Stomach (tissue), 4 donors: ENCODE measurements at regions not wholly inside any gene's neighbourhood (a gene's known extent, or its start where the extent isn't known, plus 50 kb on each side); places are given as distances from the start of the nearest gene placed in this dataset.

Experiments
- EP300 ChIP-seq: sonication (generic); formaldehyde crosslinking; IDR thresholded peaks from one replicate; pipeline ENCODE4 v1.6.1; 2017; ENCODE audit warnings: antibody characterized with exemption
- POLR2A ChIP-seq, 4 donors: fragments of 450-650 bp; IDR thresholded peaks; one replicate each; pipeline ENCODE4 v1.6.1; 2016; ENCODE audit warnings: antibody characterized with exemption in 4 of 4, control low read depth in 2 of 4, mild to moderate bottlenecking in 1 of 4, moderate library complexity in 1 of 4
- POLR2AphosphoS5 ChIP-seq, 3 donors: sonication (generic); formaldehyde crosslinking; IDR thresholded peaks; one replicate each; pipeline ENCODE4 v1.6.1; 2016; ENCODE audit warnings: antibody characterized with exemption in 3 of 3
- TF ChIP-seq, protein P1 (sequence below), 7 experiments: fragments of 450-650 bp in 4 of 7; fragments of 200-600 bp in 3 of 7; sonication (generic) in 3 of 7; IDR thresholded peaks; one replicate each; pipeline ENCODE4 v1.5.1; 2016 to 2019; ENCODE audit warnings: antibody characterized with exemption in 7 of 7, control low read depth in 2 of 7, mild to moderate bottlenecking in 1 of 7

DNA sequence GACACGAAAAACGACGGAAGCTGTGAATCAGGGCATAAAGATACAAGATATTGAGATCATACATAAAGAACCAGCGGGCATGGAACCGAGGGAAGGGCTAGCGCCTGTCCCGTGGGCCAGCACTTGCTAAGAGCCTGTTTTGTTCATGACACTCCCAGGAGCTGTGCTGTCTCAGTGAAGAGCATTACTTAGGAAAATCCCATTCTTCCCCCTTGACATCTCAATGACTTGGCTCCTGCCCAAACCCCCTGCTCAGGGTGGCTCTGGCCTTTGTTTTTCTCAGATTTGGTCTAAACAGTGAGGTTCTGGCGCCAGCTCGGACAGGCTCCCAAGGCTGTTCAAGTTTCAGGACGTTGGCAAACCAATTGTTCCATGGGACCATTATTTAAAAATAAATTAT lies 79.1 kb upstream of the SEC14L1 start:
- TF ChIP-seq POLR2AphosphoS5 (IDR thresholded peaks at IDR 0.05) (no peak), POLR2A (IDR thresholded peaks at IDR 0.05) (no peak), EP300 (no peak)
- TF ChIP-seq, protein P1, sequence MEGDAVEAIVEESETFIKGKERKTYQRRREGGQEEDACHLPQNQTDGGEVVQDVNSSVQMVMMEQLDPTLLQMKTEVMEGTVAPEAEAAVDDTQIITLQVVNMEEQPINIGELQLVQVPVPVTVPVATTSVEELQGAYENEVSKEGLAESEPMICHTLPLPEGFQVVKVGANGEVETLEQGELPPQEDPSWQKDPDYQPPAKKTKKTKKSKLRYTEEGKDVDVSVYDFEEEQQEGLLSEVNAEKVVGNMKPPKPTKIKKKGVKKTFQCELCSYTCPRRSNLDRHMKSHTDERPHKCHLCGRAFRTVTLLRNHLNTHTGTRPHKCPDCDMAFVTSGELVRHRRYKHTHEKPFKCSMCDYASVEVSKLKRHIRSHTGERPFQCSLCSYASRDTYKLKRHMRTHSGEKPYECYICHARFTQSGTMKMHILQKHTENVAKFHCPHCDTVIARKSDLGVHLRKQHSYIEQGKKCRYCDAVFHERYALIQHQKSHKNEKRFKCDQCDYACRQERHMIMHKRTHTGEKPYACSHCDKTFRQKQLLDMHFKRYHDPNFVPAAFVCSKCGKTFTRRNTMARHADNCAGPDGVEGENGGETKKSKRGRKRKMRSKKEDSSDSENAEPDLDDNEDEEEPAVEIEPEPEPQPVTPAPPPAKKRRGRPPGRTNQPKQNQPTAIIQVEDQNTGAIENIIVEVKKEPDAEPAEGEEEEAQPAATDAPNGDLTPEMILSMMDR (IDR thresholded peaks at IDR 0.05) = no peak
